ENCODE measurements at regions not wholly inside any gene's neighbourhood (a gene's known extent, or its start where the extent isn't known, plus 50 kb on each side); places are given as distances from the start of the nearest gene placed in this dataset.
"Not testable (repeated sequence)": the region's sequence is repeated elsewhere in the genome, so short reads cannot be mapped to it uniquely, and the experiment has no call there.

DNA sequence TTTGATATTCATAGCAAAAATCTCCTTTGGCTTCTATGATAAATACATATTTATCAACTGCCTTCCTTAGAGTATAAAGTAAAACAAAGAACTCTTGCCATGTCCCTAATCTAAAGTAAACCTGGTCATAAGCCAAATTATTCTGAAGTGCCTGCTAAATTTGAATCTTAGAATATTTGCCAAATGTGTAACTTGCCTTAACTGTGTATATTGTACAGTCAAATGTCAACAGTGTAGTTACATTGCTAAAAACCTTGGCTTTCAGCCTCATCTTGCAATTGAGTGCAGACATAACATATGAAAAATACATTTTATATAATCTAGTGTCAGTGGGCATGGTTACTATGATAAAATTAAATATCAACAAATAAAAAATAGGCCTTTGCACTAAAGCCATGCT lies 583.4 kb upstream of the ADAMTS5 start:
- Histone ChIP-seq H3K9me3 (ENCODE audit: control extremely low read depth in 1 of 5, control insufficient read depth in 4 of 5, insufficient read depth in 2 of 5, low read depth in 1 of 5, low read length in 4 of 5) (peaks cover 0 to 3% (median 0%) of the 10 kb centered on the region in 5 experiments), H3K27me3 (replicated peaks in 2 of 5; ENCODE audit: control insufficient read depth in 4 of 5, insufficient read depth in 5 of 5, low read length in 4 of 5) (no peaks in the 10 kb centered on the region), H3K27ac (ENCODE audit: insufficient read depth in 1 of 2, low read depth in 1 of 2, low read length in 2 of 2, poor library complexity in 1 of 2, severe bottlenecking in 2 of 2) (no peak overlapping the region), H3K4me1 (ENCODE audit: control extremely low read depth in 1 of 4, control insufficient read depth in 4 of 4, insufficient read depth in 4 of 4, low read length in 3 of 4) (no peaks in the 10 kb centered on the region), H3K36me3 (ENCODE audit: control insufficient read depth in 4 of 4, insufficient read depth in 4 of 4, low read length in 3 of 4) (no peaks in the 10 kb centered on the region), H3K4me3 (ENCODE audit: control insufficient read depth in 1 of 7, extremely low read depth in 1 of 7, insufficient read depth in 4 of 7, low read depth in 2 of 7, low read length in 6 of 7) (no peak overlapping the region)
- ChIA-PET POLR2A (no interaction called here), CTCF (no interaction called here)
- no peak for DNase-seq

DNA sequence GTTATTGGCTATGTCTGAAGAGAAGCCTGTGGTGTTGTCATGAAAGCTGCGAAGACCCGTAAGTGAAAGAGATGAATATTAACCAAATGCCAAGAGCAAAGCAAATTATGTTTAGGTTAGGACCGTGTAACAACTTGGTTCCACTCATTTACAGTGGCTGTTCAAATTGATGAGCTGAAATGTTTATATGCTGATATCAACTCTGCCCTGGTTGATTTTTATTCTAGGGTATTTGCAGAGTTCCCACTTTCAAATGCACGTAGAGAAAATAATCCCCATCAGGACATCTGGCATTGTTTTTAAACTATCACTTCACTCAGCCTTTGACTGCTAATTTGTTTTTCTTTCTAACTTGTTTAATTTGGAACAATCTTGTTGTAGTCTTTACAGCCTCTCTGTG lies 581.6 kb upstream of the ADAMTS5 start:
- Histone ChIP-seq H3K4me1 (ENCODE audit: control extremely low read depth in 1 of 4, control insufficient read depth in 4 of 4, insufficient read depth in 4 of 4, low read length in 3 of 4) (no peaks in the 10 kb centered on the region), H3K36me3 (ENCODE audit: control insufficient read depth in 4 of 4, insufficient read depth in 4 of 4, low read length in 3 of 4) (no peaks in the 10 kb centered on the region), H3K27ac (ENCODE audit: insufficient read depth in 1 of 2, low read depth in 1 of 2, low read length in 2 of 2, poor library complexity in 1 of 2, severe bottlenecking in 2 of 2) (no peak overlapping the region), H3K9me3 (ENCODE audit: control extremely low read depth in 1 of 5, control insufficient read depth in 4 of 5, insufficient read depth in 2 of 5, low read depth in 1 of 5, low read length in 4 of 5) (peaks cover 0 to 3% (median 0%) of the 10 kb centered on the region in 5 experiments), H3K27me3 (replicated peaks in 2 of 5; ENCODE audit: control insufficient read depth in 4 of 5, insufficient read depth in 5 of 5, low read length in 4 of 5) (no peaks in the 10 kb centered on the region), H3K4me3 (ENCODE audit: control insufficient read depth in 1 of 7, extremely low read depth in 1 of 7, insufficient read depth in 4 of 7, low read depth in 2 of 7, low read length in 6 of 7) (no peak overlapping the region)
- ChIA-PET CTCF (no interaction called here), POLR2A (no interaction called here)
- 87% methylated on average over 3 of the region's 4 CpGs for WGBS (ENCODE audit: insufficient coverage)
- no peak for DNase-seq

DNA sequence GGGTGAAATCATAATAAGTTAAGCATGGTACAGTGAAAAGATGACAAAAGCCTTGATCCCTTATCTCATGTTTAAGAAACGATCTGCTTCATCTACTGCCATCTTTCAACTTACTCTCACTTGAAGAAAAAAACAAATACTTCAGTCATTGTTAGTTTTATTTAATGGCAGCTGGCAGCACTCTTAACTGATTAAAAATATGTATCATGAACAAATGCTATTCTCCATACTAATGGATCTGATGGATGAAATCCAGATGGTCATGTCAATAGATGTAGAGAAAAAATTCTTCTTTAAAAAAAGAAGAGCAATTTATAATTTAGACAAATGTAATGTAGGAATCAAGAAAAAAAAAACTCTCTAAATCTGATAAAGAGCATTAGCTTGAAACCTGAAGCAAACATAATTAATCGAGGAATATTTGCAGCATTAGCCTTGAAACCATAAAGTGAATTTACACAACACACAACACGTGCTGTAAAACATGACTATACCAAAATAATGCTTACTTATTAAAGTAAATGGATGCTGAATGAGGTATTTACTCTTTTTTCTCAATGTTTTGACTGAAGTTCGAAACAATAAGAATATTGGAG lies 579.0 kb upstream of the ADAMTS5 start:
- H3K9me3 ChIP-seq (ENCODE audit: control extremely low read depth in 1 of 5, control insufficient read depth in 4 of 5, insufficient read depth in 2 of 5, low read depth in 1 of 5, low read length in 4 of 5), result no peaks in the 10 kb centered on the region
- WGBS (ENCODE audit: insufficient coverage), result no CpG with 5 or more reads among the region's 4 CpGs
- no peaks in the 10 kb centered on the region for H3K36me3 ChIP-seq (ENCODE audit: control insufficient read depth in 4 of 4, insufficient read depth in 4 of 4, low read length in 3 of 4)
- DNase-seq, result no peak
- ChIA-PET CTCF (no interaction called here), POLR2A (no interaction called here)
- no peaks in the 10 kb centered on the region for H3K4me1 ChIP-seq (ENCODE audit: control extremely low read depth in 1 of 4, control insufficient read depth in 4 of 4, insufficient read depth in 4 of 4, low read length in 3 of 4)
- no peak overlapping the region for H3K4me3 ChIP-seq (ENCODE audit: control insufficient read depth in 1 of 7, extremely low read depth in 1 of 7, insufficient read depth in 4 of 7, low read depth in 2 of 7, low read length in 6 of 7)
- no peaks in the 10 kb centered on the region for H3K27me3 ChIP-seq (replicated peaks in 2 of 5; ENCODE audit: control insufficient read depth in 4 of 5, insufficient read depth in 5 of 5, low read length in 4 of 5)
- H3K27ac ChIP-seq (ENCODE audit: insufficient read depth in 1 of 2, low read depth in 1 of 2, low read length in 2 of 2, poor library complexity in 1 of 2, severe bottlenecking in 2 of 2), result no peak overlapping the region

DNA sequence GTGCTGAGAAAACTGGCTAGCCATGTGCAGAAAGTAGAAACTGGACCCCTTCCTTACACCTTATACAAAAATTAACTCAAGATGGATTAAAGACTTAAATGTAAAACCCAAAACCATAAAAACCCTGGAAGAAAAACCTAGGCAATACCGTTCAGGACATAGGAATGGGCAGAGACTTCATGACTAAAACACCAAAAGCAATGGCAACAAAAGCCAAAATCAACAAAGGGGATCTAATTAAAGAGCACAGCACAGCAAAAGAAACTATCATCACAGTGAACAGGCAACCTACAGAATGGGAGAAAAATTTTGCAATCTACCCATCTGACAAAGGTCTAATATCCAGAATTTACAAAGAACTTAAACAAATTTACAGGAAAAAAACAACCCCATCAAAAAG lies 575.2 kb upstream of the ADAMTS5 start:
- H3K9me3 ChIP-seq (ENCODE audit: control extremely low read depth in 1 of 5, control insufficient read depth in 4 of 5, insufficient read depth in 2 of 5, low read depth in 1 of 5, low read length in 4 of 5); H3K4me3 ChIP-seq (ENCODE audit: control insufficient read depth in 1 of 7, extremely low read depth in 1 of 7, insufficient read depth in 4 of 7, low read depth in 2 of 7, low read length in 6 of 7); H3K36me3 ChIP-seq (ENCODE audit: control insufficient read depth in 4 of 4, insufficient read depth in 4 of 4, low read length in 3 of 4); POLR2A ChIA-PET; CTCF ChIA-PET; H3K4me1 ChIP-seq (ENCODE audit: control extremely low read depth in 1 of 4, control insufficient read depth in 4 of 4, insufficient read depth in 4 of 4, low read length in 3 of 4); DNase-seq; H3K27ac ChIP-seq (ENCODE audit: insufficient read depth in 1 of 2, low read depth in 1 of 2, low read length in 2 of 2, poor library complexity in 1 of 2, severe bottlenecking in 2 of 2); H3K27me3 ChIP-seq (replicated peaks in 2 of 5; ENCODE audit: control insufficient read depth in 4 of 5, insufficient read depth in 5 of 5, low read length in 4 of 5): not testable (repeated sequence)
- 83% methylated on average over 1 of the region's 1 CpG for WGBS (ENCODE audit: insufficient coverage)

DNA sequence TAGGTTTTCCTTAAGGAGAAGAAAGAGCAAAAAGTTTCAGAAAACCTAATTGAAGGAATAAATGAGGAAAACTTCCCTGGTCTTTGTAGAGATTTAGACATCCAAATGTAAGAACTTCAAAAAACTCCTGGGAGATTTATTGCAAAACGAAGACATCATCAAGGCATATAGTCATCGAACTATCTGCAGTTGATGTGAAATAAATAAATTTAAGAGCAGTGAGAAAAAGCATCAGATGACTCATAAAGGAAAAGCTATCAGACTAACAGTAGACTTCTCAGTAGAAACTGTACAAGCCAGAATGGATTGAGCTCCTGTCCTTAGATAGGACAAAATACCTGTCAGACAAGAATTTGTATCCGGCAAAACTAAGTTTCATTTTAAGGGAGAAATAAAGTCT lies 569.4 kb upstream of the ADAMTS5 start:
- H3K9me3 ChIP-seq (ENCODE audit: control extremely low read depth in 1 of 5, control insufficient read depth in 4 of 5, insufficient read depth in 2 of 5, low read depth in 1 of 5, low read length in 4 of 5), result no peaks in the 10 kb centered on the region
- no peaks in the 10 kb centered on the region for H3K36me3 ChIP-seq (ENCODE audit: control insufficient read depth in 4 of 4, insufficient read depth in 4 of 4, low read length in 3 of 4)
- no peak overlapping the region for H3K4me3 ChIP-seq (ENCODE audit: control insufficient read depth in 1 of 7, extremely low read depth in 1 of 7, insufficient read depth in 4 of 7, low read depth in 2 of 7, low read length in 6 of 7)
- no peaks in the 10 kb centered on the region for H3K27me3 ChIP-seq (replicated peaks in 2 of 5; ENCODE audit: control insufficient read depth in 4 of 5, insufficient read depth in 5 of 5, low read length in 4 of 5)
- H3K4me1 ChIP-seq (ENCODE audit: control extremely low read depth in 1 of 4, control insufficient read depth in 4 of 4, insufficient read depth in 4 of 4, low read length in 3 of 4), result no peaks in the 10 kb centered on the region
- CTCF ChIA-PET, result no interaction called here
- POLR2A ChIA-PET, result no interaction called here
- 100% methylated on average over 1 of the region's 3 CpGs for WGBS (ENCODE audit: insufficient coverage)
- H3K27ac ChIP-seq (ENCODE audit: insufficient read depth in 1 of 2, low read depth in 1 of 2, low read length in 2 of 2, poor library complexity in 1 of 2, severe bottlenecking in 2 of 2), result no peak overlapping the region
- DNase-seq, result no peak

DNA sequence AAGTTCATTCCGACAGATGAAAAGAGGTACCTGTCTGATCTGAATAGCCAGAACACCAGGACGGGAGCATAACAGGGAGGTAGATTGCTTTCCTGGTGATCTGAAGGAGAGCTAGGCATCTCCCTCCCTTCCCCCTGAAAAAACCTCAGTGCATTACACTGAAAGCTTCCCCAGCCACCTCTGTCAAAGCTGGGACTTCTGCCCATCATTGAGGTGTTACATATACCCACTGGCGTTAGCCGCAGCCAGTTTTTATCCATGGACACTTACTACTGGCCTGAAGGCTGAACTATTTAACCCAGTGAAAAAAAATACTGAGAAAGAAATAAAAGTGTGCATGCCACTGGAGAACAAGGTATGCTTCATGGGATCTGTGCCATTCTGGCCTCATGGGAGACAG lies 568.3 kb upstream of the ADAMTS5 start:
- no peaks in the 10 kb centered on the region for H3K9me3 ChIP-seq (ENCODE audit: control extremely low read depth in 1 of 5, control insufficient read depth in 4 of 5, insufficient read depth in 2 of 5, low read depth in 1 of 5, low read length in 4 of 5)
- ChIA-PET POLR2A (no interaction called here), CTCF (no interaction called here)
- no peaks in the 10 kb centered on the region for H3K36me3 ChIP-seq (ENCODE audit: control insufficient read depth in 4 of 4, insufficient read depth in 4 of 4, low read length in 3 of 4)
- no peak for DNase-seq
- H3K27ac ChIP-seq (ENCODE audit: insufficient read depth in 1 of 2, low read depth in 1 of 2, low read length in 2 of 2, poor library complexity in 1 of 2, severe bottlenecking in 2 of 2), result no peak overlapping the region
- 100% methylated on average over 2 of the region's 4 CpGs for WGBS (ENCODE audit: insufficient coverage)
- no peak overlapping the region for H3K4me3 ChIP-seq (ENCODE audit: control insufficient read depth in 1 of 7, extremely low read depth in 1 of 7, insufficient read depth in 4 of 7, low read depth in 2 of 7, low read length in 6 of 7)
- H3K4me1 ChIP-seq (ENCODE audit: control extremely low read depth in 1 of 4, control insufficient read depth in 4 of 4, insufficient read depth in 4 of 4, low read length in 3 of 4), result no peaks in the 10 kb centered on the region
- no peaks in the 10 kb centered on the region for H3K27me3 ChIP-seq (replicated peaks in 2 of 5; ENCODE audit: control insufficient read depth in 4 of 5, insufficient read depth in 5 of 5, low read length in 4 of 5)

DNA sequence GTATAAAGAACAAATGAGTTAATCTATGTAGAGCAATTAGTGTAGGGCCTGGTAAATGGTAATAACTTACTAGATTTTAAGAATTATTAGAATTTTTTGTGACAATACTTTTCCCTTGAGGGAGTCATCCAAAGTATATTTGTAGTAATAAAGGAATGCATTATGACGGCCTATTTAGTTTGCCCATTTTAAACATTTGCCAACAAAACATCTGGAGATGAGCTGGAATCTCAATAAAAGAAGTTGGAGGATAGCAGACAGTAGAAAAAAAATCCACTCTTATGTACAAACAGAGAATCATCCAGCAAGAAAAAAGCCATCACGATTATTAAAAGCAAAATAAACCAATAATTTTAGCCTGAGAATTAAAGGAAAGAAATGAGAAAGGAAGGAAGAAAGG lies 567.3 kb upstream of the ADAMTS5 start:
- CTCF ChIA-PET, result no interaction called here
- H3K4me1 ChIP-seq (ENCODE audit: control extremely low read depth in 1 of 4, control insufficient read depth in 4 of 4, insufficient read depth in 4 of 4, low read length in 3 of 4), result no peaks in the 10 kb centered on the region
- no peaks in the 10 kb centered on the region for H3K27me3 ChIP-seq (replicated peaks in 2 of 5; ENCODE audit: control insufficient read depth in 4 of 5, insufficient read depth in 5 of 5, low read length in 4 of 5)
- H3K4me3 ChIP-seq (ENCODE audit: control insufficient read depth in 1 of 7, extremely low read depth in 1 of 7, insufficient read depth in 4 of 7, low read depth in 2 of 7, low read length in 6 of 7), result no peak overlapping the region
- no peak for DNase-seq
- WGBS (ENCODE audit: insufficient coverage), result no CpG with 5 or more reads among the region's 2 CpGs
- H3K27ac ChIP-seq (ENCODE audit: insufficient read depth in 1 of 2, low read depth in 1 of 2, low read length in 2 of 2, poor library complexity in 1 of 2, severe bottlenecking in 2 of 2), result no peak overlapping the region
- H3K36me3 ChIP-seq (ENCODE audit: control insufficient read depth in 4 of 4, insufficient read depth in 4 of 4, low read length in 3 of 4), result no peaks in the 10 kb centered on the region
- H3K9me3 ChIP-seq (ENCODE audit: control extremely low read depth in 1 of 5, control insufficient read depth in 4 of 5, insufficient read depth in 2 of 5, low read depth in 1 of 5, low read length in 4 of 5), result no peaks in the 10 kb centered on the region
- POLR2A ChIA-PET, result no interaction called here

All from common myeloid progenitor, CD34-positive (primary cell).